ENCODE measurements at regions not wholly inside any gene's neighbourhood (a gene's known extent, or its start where the extent isn't known, plus 50 kb on each side); places are given as distances from the start of the nearest gene placed in this dataset.
"Not testable (repeated sequence)": the region's sequence is repeated elsewhere in the genome, so short reads cannot be mapped to it uniquely, and the experiment has no call there.

DNA sequence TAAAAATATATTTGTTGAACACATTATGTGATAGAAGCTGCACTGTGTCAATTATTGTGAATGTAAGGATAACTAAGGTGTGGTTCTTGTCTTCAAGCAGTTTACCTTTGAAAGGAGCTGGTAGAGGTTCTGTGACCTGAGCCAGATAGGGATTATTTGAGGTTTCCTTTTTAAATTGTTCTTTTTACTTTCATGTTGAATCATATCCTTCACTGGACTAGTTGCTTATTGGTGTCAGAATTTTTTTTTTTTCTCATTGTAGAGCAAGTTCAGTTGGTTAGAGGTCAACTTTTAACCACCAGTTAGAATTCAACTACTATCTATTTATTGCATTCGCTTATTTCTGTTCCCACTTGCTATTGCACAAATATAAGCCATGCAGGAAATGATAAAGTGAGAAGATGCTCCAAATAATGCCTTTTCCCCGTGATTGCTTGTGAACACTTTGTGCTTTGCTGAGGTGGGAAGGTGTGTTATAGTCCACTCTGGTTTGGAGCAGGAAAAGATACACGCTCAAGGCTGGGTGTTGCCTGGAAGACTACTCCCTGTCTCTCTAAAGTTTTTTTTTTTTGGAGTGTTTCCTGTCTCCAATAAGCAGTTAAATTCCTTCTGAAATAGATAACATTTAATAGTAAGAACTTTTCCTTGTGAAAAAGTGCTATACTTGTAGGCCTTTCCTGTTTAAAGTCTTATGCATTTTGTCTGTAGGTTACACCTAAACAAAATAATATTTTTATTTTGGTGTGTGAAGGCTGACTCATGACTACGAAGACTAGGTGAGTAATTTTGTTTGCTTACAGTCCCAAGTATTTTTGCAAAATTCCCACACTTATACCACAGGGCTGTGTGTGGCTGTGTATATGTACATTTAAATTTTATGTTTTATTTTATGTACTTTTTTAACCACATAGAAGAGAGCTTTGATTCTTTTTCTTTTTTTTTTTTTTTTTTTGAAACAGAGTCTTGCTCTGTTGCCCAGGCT, 83.8 kb upstream of the LCORL start:
- DNase-seq: no peak

DNA sequence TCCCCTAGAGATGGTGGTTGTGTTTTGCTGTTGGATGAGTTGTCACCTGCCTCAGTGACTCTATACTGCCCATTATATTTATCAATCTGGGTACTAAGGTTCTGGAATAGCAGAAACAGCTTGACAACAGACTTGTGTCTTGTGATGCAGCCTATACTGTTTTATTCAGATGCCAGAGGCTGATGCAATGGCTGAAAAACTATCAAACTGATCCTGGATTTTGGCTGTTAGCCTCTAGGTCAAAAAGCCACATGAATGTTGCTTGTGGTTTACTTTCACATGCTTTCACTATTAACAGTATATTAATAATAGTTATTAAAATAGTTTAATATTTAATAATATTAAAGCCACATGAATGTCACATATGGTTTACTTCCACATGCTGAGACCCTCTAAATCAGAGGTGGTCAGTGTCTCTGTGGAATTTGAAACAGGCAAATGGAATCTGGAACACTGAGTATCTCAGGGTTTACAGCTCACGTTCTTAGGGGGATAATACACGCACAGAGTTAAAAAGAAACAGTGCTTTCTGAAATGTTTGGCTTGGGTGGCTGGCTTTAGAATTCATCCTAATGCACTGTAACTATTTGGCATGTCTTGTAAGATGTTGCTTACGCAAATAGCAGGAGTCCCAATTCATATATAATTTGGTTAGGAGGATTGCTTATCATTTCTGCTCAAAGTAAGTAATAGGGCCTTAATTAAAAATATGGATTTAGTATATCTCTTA, 82.5 kb upstream of the LCORL start:
- no peak for DNase-seq

DNA sequence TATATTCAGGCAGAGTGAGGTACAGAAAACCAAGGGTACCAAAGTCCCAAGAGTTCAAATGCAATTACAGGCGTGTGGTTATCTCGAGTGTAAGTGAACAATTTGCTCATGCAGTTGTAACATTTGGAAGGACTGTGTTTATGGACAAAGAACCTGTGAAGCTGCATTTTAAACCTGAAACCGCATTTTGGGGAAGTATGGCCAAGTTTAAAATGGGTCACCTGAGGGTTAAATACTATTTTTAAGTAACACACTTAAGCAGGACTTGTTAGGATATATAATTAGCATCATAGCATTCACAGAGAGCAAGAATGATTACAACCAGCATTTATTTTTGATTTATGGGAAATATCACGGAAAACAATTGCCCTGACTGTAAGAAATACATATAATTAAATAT, 79.1 kb upstream of the LCORL start:
- DNase-seq: no peak

DNA sequence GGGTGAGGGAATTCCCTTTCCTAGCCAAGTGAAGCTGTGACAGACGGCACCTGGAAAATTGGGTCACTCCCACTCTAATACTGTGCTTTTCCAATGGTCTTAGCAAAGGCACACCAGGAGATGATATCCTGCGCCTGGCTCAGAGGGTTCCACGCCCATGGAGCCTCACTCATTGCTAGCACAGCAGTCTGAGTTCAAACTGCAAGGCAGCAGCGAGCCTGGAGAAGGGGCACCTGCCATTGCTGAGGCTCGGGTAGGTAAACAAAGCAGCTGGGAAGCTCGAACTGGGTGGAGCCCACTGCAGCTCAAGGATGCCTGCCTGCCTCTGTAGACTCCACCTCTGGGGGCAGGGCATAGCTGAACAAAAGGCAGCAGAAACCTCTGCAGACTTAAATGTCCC, 68.9 kb upstream of the LCORL start:
- DNase-seq: not testable (repeated sequence)

DNA sequence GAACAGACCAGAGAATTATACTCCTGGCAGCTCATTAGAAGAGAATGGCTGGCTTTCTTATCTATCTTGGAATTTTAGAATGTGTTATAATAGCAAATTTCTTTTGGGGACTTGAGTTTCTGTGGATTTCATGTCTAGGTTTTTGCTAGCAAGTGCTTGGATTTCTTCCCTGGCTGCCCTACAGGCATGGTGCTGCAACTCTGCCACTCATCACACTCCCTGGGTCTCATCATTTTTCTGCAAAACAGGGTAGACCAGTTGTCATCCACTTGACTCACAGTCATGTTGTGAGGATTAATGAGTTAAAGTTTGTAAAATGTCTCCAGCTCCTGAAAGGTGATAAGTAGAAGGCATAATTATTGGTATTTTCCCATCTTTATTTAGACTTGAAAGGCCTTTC, 60.7 kb upstream of the LCORL start:
- DNase-seq: no peak

DNA sequence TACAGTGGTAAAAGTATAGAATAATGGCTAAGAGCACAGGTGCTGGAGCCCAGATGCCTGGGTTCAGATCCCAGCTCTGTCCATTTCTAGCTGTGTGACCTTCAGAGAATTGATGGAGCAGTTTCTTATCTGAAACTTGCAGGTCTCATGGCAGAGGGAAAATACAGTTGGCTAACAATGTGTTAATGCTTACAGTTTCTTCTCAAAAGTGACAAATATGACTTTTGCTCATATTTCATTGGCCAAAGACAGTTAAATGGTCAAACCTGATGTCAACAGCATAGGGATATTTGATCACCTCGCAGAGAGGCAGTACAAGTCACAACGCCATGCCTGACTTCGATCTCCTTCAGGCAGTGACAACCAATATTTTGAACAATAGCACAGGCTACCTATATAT, 60.2 kb upstream of the LCORL start:
- DNase-seq: no peak

DNA sequence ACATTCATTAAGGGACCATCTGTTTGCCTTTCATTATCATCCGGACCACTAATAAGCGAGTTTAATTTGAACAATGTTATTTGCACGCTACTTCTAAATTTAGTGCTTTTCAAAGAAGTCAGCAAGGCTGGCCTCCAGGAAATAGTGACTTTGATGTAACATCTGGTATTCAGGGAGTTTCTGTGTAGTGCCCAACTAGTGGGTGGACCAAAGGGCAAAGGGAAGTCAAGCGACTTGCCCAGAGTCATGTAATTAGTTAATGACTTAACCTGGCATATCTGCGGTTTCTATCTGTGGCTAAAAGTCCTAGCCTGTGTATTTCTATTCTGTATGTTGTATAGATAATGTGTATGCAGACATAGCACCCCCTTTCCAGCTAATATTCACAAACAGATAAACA, 56.3 kb upstream of the LCORL start:
- no peak for DNase-seq

DNA sequence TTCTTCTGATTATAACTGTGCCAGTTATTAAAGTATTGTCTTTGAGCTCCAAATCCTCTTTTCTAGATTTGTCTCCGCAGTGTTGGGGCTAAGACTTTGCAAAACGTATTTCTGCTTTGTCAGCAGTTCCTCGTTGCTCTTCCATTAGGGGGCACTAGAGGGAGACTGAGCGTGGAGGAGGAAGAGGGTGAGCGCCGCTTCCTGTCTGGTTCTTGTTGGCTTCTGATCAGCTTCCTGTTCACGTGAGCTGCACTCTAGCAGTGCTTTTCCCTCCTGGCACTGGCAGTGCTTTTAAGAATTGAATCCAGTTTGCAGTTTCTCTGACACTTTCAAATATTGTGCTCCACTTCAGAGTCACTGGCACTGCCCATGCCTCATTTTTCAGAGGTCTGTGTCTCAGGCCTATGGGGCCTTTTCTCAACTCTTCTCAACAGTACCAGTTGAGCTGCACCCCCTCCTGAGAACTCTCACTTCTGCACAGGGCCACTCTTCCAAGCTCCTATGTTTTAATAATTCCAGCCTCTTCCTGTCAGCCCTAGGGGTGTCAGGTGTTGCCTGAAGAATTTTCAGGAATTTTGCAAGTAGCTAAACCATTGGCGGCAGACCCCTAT, 54.4 kb upstream of the LCORL start:
- DNase-seq: peak; percentile 54 to 73

DNA sequence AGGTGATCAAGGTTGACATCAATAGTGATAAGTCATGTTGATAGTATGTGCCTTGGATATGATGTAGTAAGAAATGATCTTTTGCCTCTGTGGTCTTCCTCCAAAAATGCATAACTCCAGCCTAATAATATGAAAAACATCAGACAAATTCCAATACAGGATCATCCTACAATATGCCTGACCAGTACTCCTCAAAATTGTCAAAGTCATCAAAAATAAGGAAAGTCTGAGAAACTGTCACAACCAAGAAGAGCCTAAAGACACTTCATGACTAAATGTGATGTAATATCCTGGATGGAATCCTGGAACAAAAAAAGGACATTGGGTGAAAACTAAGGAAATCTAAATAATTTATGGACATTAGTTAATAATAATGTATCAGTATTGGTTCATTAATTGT, 50.3 kb upstream of the LCORL start:
- no peak for DNase-seq

All from Kasumi-1 (cell line).